Renal pelvis (tissue), 1 donor: ENCODE measurements at regions not wholly inside any gene's neighbourhood (a gene's known extent, or its start where the extent isn't known, plus 50 kb on each side); places are given as distances from the start of the nearest gene placed in this dataset.
"Not testable (repeated sequence)": the region's sequence is repeated elsewhere in the genome, so short reads cannot be mapped to it uniquely, and the experiment has no call there.

Source experiments
- DNase-seq: peaks from one replicate; pipeline ENCODE4 v3.0.0-alpha.2; 2013

DNA sequence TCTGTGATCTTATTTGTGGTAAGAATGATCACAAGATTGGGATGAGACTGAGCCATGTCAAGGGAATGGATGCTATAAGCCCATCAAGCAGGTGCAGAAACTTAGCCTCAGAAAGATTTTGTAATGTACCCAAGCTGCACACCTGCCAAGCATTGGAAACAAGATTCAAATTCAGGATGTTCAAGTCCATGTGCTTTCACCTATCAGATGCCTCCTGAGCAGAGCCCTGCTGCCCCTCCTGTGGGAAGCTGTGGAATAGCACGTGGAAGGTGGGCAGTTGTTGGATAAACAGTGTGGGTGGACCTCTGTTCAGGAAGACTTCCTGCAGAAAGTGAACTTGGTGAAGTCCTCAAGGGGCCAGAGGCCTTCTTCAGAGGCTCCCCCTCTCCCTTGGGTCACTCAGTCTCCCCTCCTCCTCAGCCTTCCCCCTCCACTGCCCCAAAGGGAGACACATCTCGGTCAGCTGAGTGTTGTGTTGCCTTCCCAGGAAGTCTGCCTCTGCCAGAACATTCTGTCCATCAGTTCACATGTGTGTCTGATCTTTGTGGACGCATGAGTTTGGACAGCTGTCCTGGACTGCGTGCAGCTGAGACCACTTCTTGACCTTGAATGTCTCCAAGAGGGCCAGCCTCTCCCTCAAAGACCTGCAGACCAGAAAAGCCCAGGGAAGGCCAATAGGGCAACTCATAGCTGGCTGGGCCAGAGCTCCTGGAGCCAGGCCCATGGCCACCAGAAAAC lies 186.1 kb downstream of the INHBB start:
- DNase-seq, result no peak

DNA sequence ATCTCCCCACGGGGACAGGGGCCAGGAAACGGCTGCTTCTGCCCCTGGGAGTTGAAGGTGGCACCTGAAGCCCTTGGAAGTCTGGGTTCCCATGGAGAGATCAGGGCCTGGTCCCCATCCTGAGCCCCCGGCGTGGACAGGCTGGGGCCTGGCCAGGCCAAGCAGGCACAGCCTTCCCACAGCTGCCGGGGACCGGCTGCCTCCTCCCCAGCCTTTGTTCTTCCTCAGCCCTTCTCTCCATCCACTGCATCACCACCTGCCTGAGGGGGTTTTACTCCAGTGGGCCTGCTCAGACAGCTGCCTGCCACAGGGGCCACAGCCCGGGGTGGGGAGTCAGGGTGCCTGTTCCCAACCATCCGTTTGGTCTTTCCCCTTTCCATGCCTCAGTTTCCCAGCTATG lies 187.7 kb downstream of the INHBB start:
- no peak for DNase-seq

- DNase-seq, result no peak
These were observed 188.5 kb downstream of the INHBB start for GRCh38 chr2:120534457-120534856.

DNA sequence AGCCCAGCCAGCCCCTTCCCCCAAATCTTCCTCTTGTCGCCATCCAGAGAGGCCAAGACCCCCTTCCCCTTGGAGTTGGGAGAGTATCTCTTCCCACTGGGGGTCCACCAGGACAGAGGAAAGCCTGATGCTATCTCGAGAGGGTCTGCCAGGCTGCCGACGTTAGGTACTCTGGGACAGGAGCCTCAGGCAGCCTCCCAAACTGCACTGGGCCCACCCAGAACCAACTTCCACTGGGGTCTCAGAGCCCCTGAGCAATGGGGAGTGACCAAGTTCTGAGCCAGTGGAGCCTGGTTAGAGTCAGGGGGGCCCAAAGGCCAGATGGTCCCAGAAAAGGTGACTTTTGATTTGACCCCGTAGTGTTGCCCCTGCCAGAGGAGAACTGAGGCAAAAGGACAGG lies 189.1 kb downstream of the INHBB start:
- no peak for DNase-seq

DNA sequence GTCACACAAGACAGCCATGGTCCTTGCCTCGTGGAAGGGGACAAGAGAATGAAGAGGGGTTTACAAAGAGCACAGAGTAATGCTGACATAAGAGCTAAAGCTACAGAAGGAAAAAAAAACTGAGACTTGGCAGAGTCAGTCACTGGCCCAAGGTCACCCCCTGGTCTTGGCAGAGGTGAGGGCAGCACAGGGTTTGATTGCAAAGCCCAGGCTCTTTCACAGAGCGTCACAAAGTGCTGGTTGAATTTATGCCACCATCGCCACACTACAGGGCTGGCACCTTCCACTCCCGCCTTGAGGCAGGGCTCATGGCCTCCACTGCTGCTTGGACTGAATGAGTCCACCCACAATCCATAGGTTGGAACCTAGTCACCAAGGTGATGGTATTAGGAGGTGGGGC lies 190.2 kb downstream of the INHBB start:
- no peak for DNase-seq

DNA sequence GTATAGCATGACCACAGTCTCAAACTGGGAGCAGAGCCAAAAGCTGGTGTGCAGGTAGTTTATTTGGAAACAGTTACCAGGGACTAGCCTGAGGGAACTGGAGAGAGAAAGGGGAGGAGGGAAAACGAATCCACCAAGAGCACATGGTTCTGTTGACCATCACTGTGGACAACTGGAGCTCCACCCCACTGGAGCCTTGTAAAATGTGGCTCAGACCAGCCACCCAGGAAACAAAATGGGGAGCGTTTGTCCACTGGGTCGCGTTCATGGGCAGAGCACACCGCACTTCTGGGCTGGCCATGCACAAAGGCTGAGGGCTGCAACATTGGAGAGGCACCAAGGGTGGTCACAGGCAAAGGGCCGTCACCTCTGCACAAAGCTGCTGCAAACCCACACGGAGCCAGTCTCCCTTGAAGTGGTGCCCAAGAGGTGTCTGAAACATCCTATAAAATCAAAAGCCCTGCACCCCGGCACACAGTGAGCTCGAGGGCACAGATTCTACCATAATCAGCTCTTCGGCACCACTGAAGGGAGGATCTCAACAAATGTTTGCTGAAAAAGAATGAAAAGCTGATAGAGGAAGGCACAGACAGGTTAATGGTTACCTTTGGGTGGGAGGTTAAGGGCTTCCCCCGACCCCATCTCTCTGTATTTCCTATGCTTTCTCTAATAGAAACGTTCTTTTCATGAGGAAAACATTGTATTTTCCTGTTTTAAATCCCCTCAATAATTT lies 192.9 kb downstream of the INHBB start:
- DNase-seq, result no peak

- DNase-seq, result no peak
These were observed 193.5 kb downstream of the INHBB start for GRCh38 chr2:120539424-120539936.

GRCh38 chr2:120539937-120540718 lies 194.2 kb downstream of the INHBB start:
- no peak for DNase-seq

DNA sequence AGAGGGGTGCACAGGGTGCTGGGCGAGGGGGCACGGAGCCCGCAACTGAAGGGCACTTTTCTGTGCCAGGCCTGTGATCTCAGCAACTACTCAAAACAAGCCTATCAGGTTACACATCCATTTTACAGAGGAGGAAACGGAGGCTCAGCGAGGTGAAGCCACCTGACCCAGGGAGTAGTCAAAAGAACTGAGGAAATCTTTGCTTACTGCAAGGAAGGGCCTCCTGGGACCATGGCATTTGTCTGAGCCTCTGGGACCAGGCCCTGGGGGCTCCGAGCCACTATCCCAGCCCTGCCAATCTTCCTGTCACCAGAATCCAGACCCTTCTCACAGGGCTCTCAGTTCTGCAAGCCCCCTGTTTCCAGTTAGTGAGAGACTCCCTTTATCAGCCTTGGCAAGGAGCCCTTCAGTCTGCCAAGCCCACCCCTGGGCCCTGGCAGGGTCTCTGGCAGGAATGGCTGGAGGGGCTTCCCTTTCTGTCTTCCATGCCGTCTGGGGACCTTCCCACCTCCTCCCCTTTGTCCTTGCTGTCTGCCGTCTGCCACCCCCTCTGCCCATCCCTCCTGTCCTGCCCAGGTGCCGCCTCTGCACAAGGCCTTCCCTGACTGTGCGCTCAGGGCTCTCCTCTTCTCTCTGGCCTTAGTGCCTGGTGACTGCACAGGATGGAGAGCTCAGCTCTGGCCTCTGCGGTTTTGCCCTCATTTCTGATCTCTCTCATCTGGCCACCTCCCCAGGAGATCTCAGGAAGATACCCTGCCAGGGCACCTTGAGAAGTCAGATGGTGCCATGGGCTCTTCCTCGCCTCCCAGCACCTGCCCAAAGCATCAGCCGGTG lies 194.7 kb upstream of the GLI2 start:
- no peak for DNase-seq

DNA sequence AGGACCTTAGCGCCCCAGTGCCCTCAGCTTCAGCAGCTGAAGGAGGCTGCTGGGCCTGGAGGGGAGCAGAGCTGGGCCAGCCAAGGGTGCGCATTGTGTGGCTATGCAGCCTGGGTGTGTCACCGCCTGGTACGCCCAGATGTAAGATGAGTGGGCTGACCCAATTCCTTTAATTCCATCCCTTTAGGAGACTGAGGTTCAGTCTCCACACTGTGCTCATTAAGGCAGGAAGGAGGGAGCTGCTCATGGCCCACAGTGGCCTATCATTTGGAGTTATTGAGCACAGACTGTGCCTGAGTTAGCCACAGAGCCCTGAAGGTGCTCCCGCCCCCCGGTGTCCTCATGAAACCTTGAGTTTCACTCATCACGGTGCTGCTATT lies 194.1 kb upstream of the GLI2 start:
- DNase-seq, result no peak

GRCh38 chr2:120541972-120542670 lies 193.5 kb upstream of the GLI2 start:
- no peak for DNase-seq

DNA sequence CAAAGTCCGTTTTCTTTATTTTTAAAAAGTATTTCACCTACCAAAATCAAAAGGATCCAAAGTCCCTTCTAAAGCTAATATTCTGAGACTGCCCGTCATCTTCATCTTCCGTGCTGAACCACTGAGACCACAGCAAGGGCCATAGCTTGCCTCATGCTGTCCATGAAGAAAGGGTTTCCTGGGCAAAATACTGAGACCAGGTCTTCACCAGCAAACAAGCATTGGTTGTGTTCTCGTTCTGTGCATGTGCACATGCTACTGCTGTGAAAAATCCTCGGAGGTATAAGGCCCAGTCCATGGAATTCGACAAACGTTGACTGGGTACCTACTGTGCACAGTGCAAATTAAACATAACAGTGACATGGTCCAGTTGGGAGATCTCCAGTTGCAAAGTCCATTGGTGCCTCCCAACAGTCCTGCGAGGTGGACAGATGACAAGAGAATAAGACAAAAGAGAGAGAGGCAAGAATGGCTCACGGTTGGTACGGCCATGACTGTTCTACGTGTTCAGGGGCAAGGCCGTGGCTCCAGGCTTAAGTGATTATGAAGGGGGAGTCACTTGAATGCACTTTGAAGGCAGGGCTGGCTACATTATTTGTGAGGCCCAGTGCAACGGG lies 192.6 kb upstream of the GLI2 start:
- DNase-seq, result no peak

GRCh38 chr2:120543899-120544298 lies 191.8 kb upstream of the GLI2 start:
- no peak for DNase-seq

DNA sequence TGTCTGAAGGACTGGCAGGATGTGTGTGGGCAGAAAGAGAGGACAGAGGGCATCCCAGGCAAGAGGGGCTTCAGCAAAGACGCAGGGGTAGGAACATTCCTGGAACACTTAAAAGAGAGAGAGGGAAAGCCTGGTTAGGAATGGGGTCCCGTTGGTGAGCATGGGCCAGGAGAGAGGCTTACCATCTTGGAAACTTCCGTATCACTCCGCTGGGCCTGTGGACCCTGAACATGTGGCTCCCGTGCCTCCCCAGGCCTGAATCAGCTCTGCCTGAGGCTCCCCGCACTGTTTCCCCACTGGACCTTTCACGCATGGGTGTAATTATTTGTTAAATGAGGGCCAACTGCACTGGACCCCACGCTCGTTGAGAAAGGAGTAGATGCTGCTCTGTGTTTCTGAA lies 191.1 kb upstream of the GLI2 start:
- no peak for DNase-seq

DNA sequence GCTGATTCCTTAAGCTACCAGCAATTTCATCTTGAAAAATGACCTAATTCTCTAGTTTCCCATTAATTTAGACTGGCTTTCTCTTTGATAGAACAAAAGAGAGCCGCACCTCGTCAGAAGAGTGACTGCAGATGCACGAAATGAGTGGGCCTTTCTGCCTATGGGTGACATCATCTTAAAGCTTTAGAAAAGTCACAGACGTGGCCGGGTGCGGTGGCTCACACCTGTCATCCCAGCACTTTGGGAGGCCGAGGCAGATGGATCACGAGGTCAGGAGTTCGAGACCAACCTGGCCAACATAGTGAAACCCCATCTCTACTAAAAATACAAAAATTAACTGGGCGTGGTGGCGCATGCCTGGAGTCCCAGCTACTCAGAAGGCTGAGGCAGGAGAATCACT lies 190.7 kb upstream of the GLI2 start:
- not testable (repeated sequence) for DNase-seq

GRCh38 chr2:120545521-120546047 lies 190.1 kb upstream of the GLI2 start:
- no peak for DNase-seq

GRCh38 chr2:120546048-120546864 lies 189.4 kb upstream of the GLI2 start:
- DNase-seq, result no peak

GRCh38 chr2:120546865-120547390 lies 188.7 kb upstream of the GLI2 start:
- no peak for DNase-seq

DNA sequence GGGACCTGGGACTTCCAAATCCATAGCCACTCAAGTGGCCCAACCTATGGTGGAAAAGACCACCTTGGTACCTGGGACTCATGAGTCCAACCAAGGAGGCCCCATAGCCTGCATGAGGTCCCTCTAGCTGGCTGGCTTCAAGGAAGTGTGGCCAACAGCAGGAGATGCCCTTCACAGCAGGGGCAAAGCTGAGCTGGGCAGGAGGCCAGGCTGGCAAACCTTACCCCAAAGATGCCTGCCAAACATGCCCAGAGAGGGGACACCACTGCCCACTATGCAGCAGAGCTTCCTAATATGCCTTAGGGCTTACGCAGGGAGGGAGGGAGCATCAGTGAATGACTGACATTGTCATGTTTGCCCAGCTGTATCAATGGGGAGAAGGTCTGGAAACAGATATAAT lies 188.0 kb upstream of the GLI2 start:
- DNase-seq, result no peak
